H1 (cell line): ENCODE measurements at regions not wholly inside any gene's neighbourhood (a gene's known extent, or its start where the extent isn't known, plus 50 kb on each side); places are given as distances from the start of the nearest gene placed in this dataset.

Source experiments
- CTCF ChIA-PET: fragments of 300-600 bp; sonication (Branson Sonifier 250); formaldehyde crosslinking; loops from one replicate; lab custom pipeline; 2021; ENCODE audit not compliant: partially characterized antibody; lab: Charles Lee
- POLR2A ChIA-PET: fragments of 300-600 bp; sonication (Branson Sonifier 250); formaldehyde crosslinking; loops from one replicate; lab custom pipeline; 2021; ENCODE audit warnings: inconsistent platforms; ENCODE audit not compliant: partially characterized antibody; lab: Charles Lee
- DNase-seq, 2 experiments: peaks; one replicate each; pipeline versions ENCODE4 v3.0.0 to v3.0.0-alpha.2; 2010 to 2022; ENCODE audit warnings: low spot score in 2 of 2, low read depth in 1 of 2, mixed read lengths in 1 of 2
- FAIRE-seq: peaks from 2 replicates; lab custom pipeline; 2011; peaks lifted over from hg19 to GRCh38; lab: Jason Lieb, UNC
- H2AFZ ChIP-seq: 2 replicates; pipeline ENCODE4 v1.8.1; 2012; ENCODE audit warnings: low read length, inconsistent platforms
- H2AK5ac ChIP-seq: 2 replicates; pipeline ENCODE4 v1.6.1; 2013; ENCODE audit warnings: low read depth, low read length
- H2BK120ac ChIP-seq: replicated peaks from 2 replicates; pipeline ENCODE3; 2013; ENCODE audit warnings: low read depth, low read length, inconsistent platforms
- H2BK12ac ChIP-seq: 2 replicates; pipeline ENCODE4 v1.6.1; 2013; ENCODE audit warnings: low read depth, low read length
- H2BK15ac ChIP-seq: 2 replicates; pipeline ENCODE4 v1.6.1; 2013; ENCODE audit warnings: low read length
- H2BK20ac ChIP-seq: 2 replicates; pipeline ENCODE4 v1.6.1; 2013; ENCODE audit warnings: low read length
- H2BK5ac ChIP-seq: 2 replicates; pipeline ENCODE4 v1.6.1; 2013; ENCODE audit warnings: low read depth, low read length
- H3K14ac ChIP-seq: 2 replicates; pipeline ENCODE4 v1.6.1; 2013; ENCODE audit warnings: inconsistent platforms; ENCODE audit not compliant: insufficient read length
- H3K18ac ChIP-seq: 2 replicates; pipeline ENCODE4 v1.6.1; 2013; ENCODE audit warnings: low read length; ENCODE audit errors: extremely low read depth
- H3K23ac ChIP-seq: 2 replicates; pipeline ENCODE4 v1.6.1; 2013; ENCODE audit warnings: inconsistent platforms; ENCODE audit not compliant: insufficient read length
- H3K23me2 ChIP-seq: 2 replicates; pipeline ENCODE4 v1.6.1; 2013; ENCODE audit warnings: low read depth, low read length
- H3K27ac ChIP-seq: 2 replicates; pipeline ENCODE4 v1.6.1; 2011; ENCODE audit warnings: low read depth, low read length, inconsistent platforms
- H3K27me3 ChIP-seq, 4 experiments: replicated peaks in 1 of 4; 1 replicate in 1 of 4; 2 replicates in 3 of 4; pipeline versions ENCODE4 v1.6.1 to v1.8.1; 2011 to 2013; ENCODE audit warnings: low read length in 3 of 4, mild to moderate bottlenecking in 3 of 4, inconsistent platforms in 2 of 4, mixed read lengths in 2 of 4, moderate library complexity in 1 of 4; ENCODE audit not compliant: control insufficient read depth in 3 of 4, insufficient read depth in 3 of 4; ENCODE audit errors: extremely low read depth in 1 of 4
- H3K36me3 ChIP-seq, 4 experiments: 2 replicates each; pipeline versions ENCODE4 v1.6.1 to v1.8.1; 2011 to 2013; ENCODE audit warnings: mild to moderate bottlenecking in 4 of 4, low read length in 3 of 4, moderate library complexity in 2 of 4, control low read depth in 1 of 4, inconsistent platforms in 1 of 4; ENCODE audit not compliant: insufficient read depth in 4 of 4, control insufficient read depth in 2 of 4
- H3K4ac ChIP-seq: replicated peaks from 2 replicates; pipeline ENCODE3; 2013; ENCODE audit warnings: low read length, low read depth, mixed read lengths, inconsistent platforms; ENCODE audit not compliant: insufficient read length
- H3K4me1 ChIP-seq, 4 experiments: replicated peaks in 1 of 4; 1 replicate in 1 of 4; 2 replicates in 3 of 4; pipeline versions ENCODE4 v1.6.1 to v1.8.1; 2011 to 2013; ENCODE audit warnings: low read length in 3 of 4, inconsistent platforms in 2 of 4, mixed read lengths in 1 of 4; ENCODE audit not compliant: insufficient read depth in 4 of 4, control insufficient read depth in 3 of 4
- H3K4me2 ChIP-seq, 2 experiments: 2 replicates each; pipeline versions ENCODE4 v1.6.1 to v1.8.1; 2011 to 2013; ENCODE audit warnings: low read depth in 2 of 2, low read length in 2 of 2, control low read depth in 1 of 2, inconsistent platforms in 1 of 2, mild to moderate bottlenecking in 1 of 2; ENCODE audit not compliant: insufficient read depth in 1 of 2
- H3K4me3 ChIP-seq, 4 experiments: fragments of 200-600, 300-600 bp in 1 of 4; sonication (generic), shearing (Covaris generic), sonication (Bioruptor Twin) in 1 of 4; 2 replicates each; pipeline versions ENCODE4 v1.5.1 to v1.8.1; 2011 to 2016; ENCODE audit warnings: low read length in 4 of 4, low read depth in 3 of 4, control low read depth in 2 of 4, inconsistent platforms in 2 of 4, mild to moderate bottlenecking in 2 of 4, mixed read lengths in 1 of 4, moderate library complexity in 1 of 4; ENCODE audit not compliant: insufficient read depth in 2 of 4; ENCODE audit errors: extremely low read depth in 1 of 4
- H3K56ac ChIP-seq: replicated peaks from 2 replicates; pipeline ENCODE3; 2013; ENCODE audit warnings: low read depth, mild to moderate bottlenecking, mixed read lengths, low read length, inconsistent platforms; ENCODE audit not compliant: insufficient read length
- H3K79me1 ChIP-seq: 2 replicates; pipeline ENCODE4 v1.6.1; 2013; ENCODE audit warnings: low read depth, low read length, control low read depth
- H3K79me2 ChIP-seq, 2 experiments: 2 replicates each; pipeline versions ENCODE4 v1.6.1 to v1.8.1; 2012 to 2013; ENCODE audit warnings: low read length in 2 of 2, mild to moderate bottlenecking in 2 of 2, inconsistent platforms in 1 of 2; ENCODE audit not compliant: insufficient read depth in 2 of 2, control insufficient read depth in 1 of 2
- H3K9ac ChIP-seq, 4 experiments: replicated peaks in 1 of 4; 1 replicate in 1 of 4; 2 replicates in 3 of 4; pipeline versions ENCODE4 v1.6.1 to v1.8.1; 2011 to 2013; ENCODE audit warnings: low read depth in 3 of 4, low read length in 3 of 4, control low read depth in 2 of 4, mild to moderate bottlenecking in 2 of 4, moderate library complexity in 2 of 4, inconsistent platforms in 1 of 4; ENCODE audit errors: extremely low read depth in 1 of 4
- H3K9me3 ChIP-seq, 2 experiments: 2 replicates each; pipeline versions ENCODE4 v1.6.1 to v1.8.1; 2012 to 2013; ENCODE audit warnings: mild to moderate bottlenecking in 2 of 2, moderate library complexity in 2 of 2, control low read depth in 1 of 2, inconsistent platforms in 1 of 2, low read depth in 1 of 2, low read length in 1 of 2, mixed read lengths in 1 of 2; ENCODE audit not compliant: insufficient read depth in 2 of 2
- H4K20me1 ChIP-seq, 2 experiments: replicated peaks in 1 of 2; 2 replicates each; pipeline versions ENCODE3 to v1.8.1; 2011 to 2013; ENCODE audit warnings: inconsistent platforms in 2 of 2, low read length in 2 of 2, mild to moderate bottlenecking in 1 of 2; ENCODE audit not compliant: insufficient read depth in 2 of 2, control insufficient read depth in 1 of 2
- H4K5ac ChIP-seq: 2 replicates; pipeline ENCODE4 v1.6.1; 2013; ENCODE audit warnings: low read length, low read depth, mixed read lengths, inconsistent platforms; ENCODE audit not compliant: insufficient read length
- H4K8ac ChIP-seq: 2 replicates; pipeline ENCODE4 v1.8.0; 2013; ENCODE audit warnings: mild to moderate bottlenecking, moderate library complexity, low read length, inconsistent platforms; ENCODE audit not compliant: insufficient read depth; ENCODE audit errors: extremely low read depth
- H4K91ac ChIP-seq: replicated peaks from 2 replicates; pipeline ENCODE3; 2013; ENCODE audit warnings: low read length, mixed read lengths, inconsistent platforms; ENCODE audit not compliant: insufficient read length
- CBX8 ChIP-seq: fragments of 300-800, 300-1000 bp; sonication (generic); IDR thresholded peaks from 2 replicates; pipeline ENCODE4 v1.7.1; 2016; ENCODE audit warnings: low read depth, low read length, borderline replicate concordance
- NRF1 ChIP-seq: IDR thresholded peaks from 2 replicates; pipeline ENCODE4 v1.6.1; 2011; ENCODE audit warnings: mild to moderate bottlenecking, low read depth, low read length, improper control_type of control experiment
- POLR2AphosphoS5 ChIP-seq: IDR thresholded peaks from 2 replicates; pipeline ENCODE4 v1.6.1; 2011; ENCODE audit warnings: low read depth, low read length
- ZNF274 ChIP-seq: IDR thresholded peaks from 2 replicates; pipeline ENCODE4 v1.7.0; 2012; ENCODE audit warnings: low read length, borderline replicate concordance; ENCODE audit errors: extremely low read depth
- whole genome bisulfite sequencing, 2 experiments: shearing (Covaris generic) in 1 of 2; methylation state at CpG; one replicate each; pipeline versions ENCODE4 v1.1.6 to v1.1.7; 2013 to 2015; ENCODE audit warnings: low lambda C conversion rate in 2 of 2, mixed read lengths in 2 of 2, inconsistent platforms in 1 of 2, low coverage in 1 of 2, missing lambda C conversion rate in 1 of 2; ENCODE audit not compliant: insufficient replicate concordance in 2 of 2, insufficient coverage in 1 of 2, insufficient read length in 1 of 2; ENCODE audit errors: extremely low coverage in 1 of 2, missing lambda C conversion rate in 1 of 2; 5-methylcytosine and 5-hydroxymethylcytosine counted together

- Histone ChIP-seq H3K9ac (no peak overlapping the region), H3K4ac (no peak overlapping the region), H3K9me3 (no peaks in the 10 kb centered on the region), H3K4me3 (no peak overlapping the region), H3K4me1 (peaks cover 0 to 4% (median under 1%) of the 10 kb centered on the region in 4 experiments; a peak in 2 of 7 replicates), H4K5ac (no peak overlapping the region), H2AK5ac (no peak overlapping the region), H3K23me2 (no peaks in the 10 kb centered on the region; the same call in 1 of the 2 replicates), H3K56ac (no peak overlapping the region), H2AFZ (no peak overlapping the region), H2BK20ac (no peak overlapping the region), H3K27ac (no peak overlapping the region), H3K27me3 (no peaks in the 10 kb centered on the region), H3K18ac (no peak overlapping the region), H3K36me3 (no peaks in the 10 kb centered on the region), H2BK120ac (no peak overlapping the region), H2BK5ac (no peak overlapping the region), H3K79me1 (no peaks in the 10 kb centered on the region), H4K91ac (no peak overlapping the region), H2BK12ac (no peak overlapping the region), H3K14ac (no peak overlapping the region), H3K79me2 (no peaks in the 10 kb centered on the region), H4K8ac (no peak overlapping the region), H4K20me1 (no peaks in the 10 kb centered on the region), H3K4me2 (no peak overlapping the region), H2BK15ac (no peak overlapping the region), H3K23ac (no peak overlapping the region)
- POLR2A ChIA-PET, result no interaction called here
- no peak for FAIRE-seq
- 89% methylated on average over 3 of the region's 3 CpGs; no CpG with 5 or more reads in 1 of the 2 experiments for WGBS, 2 experiments
- no peak for TF ChIP-seq POLR2AphosphoS5
- no peak for TF ChIP-seq NRF1
- TF ChIP-seq CBX8, result no peak
- no peak for TF ChIP-seq ZNF274
- CTCF ChIA-PET, result interaction anchor here (1.3 to 2.6 kb wide), 3 partner anchors 9 to 157 kb away, joined by 4 to 15 read pairs (median 8); no protein-coding TSS in a partner anchor
- no peak for DNase-seq
These were observed 151.1 kb downstream of the DKK1 start for GRCh38 chr10:52465202-52465601.
